ENCODE measurements at regions not wholly inside any gene's neighbourhood (a gene's known extent, or its start where the extent isn't known, plus 50 kb on each side); places are given as distances from the start of the nearest gene placed in this dataset.

DNA sequence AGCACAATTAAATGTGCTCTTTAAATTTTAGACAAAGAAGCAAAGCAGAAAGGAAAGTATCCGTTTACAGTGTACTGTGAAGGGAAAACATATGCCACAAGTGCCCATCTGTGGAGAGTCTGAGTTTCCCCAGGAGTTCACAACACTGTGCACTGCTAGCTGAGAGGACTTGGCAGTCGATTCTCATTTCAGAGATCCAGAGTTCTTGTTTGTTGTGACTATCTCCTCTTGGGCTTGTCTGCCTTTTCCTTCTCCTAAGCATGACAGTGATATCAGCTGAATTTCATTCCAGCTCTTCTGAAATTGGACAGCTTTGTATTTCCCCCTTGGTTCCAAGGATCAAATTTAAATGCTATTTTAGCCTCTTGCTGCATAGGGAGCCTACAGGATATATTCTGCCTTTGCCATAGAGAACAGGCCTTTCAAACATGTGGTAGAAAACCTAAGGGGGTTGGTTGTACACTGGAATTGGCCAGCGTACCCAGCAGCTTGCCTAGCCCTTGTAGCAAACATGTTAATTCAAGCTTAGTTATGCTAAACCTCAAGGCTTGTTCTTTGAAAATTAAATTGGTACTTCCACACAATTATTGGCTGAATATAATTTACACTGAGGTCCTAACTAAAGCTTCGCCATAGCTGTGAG lies 259.2 kb upstream of the NOVA1 start:
- peak; percentile 3 for DNase-seq

DNA sequence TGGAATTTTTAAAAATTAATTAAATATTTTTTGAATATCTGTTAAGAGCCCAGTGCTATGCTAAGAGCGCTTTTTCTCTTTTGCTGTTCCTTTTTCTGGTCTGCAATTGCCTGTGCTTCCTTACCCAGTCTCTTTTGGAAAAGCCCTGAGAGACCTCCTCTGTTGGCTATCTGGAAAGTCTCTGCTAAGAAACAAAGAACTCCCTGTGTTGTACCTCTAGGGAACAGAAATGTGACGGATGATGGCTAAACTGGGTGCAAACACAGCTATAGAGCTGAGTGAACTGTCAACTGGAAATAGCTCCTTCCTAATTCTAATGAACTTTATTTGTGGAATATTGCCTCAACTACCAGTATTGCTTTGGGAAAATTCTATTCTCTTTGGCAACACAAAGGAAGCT lies 261.6 kb upstream of the NOVA1 start:
- DNase-seq, result no peak

DNA sequence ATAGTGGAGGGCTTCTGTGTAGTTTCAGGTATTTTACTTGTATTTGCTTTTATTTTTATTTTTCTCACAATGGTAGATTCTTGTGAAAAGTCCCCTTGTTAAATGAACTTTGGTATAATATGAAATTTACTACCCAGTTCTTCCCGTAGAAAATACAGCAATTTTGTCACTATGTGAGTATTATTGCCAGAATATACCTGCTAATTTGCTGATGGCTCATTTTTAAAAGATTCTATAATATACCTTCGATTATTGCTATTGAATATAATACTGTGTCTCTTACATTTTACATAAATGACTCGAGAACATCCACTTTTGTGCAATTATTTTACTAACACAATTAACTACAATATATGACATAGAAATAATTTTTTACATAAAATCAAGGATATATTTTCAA lies 262.3 kb upstream of the NOVA1 start:
- DNase-seq, result no peak

DNA sequence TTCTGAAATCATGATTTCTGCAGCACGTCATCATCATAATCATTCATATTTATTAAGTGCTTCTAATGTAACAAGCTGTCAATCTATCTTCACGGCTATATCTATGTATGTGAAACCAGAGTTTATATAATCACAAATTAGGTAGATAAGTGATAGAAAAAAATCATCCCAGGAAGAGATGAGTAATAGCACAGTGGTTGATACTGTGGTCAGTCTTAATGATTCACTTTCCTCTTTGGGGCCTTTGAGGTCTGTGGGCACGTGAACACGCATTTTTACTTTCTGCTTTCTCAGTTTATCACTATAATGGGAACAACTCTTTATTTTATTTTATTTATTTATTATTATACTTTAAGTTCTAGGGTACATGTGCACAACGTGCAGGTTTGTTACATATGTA lies 265.9 kb upstream of the NOVA1 start:
- no peak for DNase-seq

DNA sequence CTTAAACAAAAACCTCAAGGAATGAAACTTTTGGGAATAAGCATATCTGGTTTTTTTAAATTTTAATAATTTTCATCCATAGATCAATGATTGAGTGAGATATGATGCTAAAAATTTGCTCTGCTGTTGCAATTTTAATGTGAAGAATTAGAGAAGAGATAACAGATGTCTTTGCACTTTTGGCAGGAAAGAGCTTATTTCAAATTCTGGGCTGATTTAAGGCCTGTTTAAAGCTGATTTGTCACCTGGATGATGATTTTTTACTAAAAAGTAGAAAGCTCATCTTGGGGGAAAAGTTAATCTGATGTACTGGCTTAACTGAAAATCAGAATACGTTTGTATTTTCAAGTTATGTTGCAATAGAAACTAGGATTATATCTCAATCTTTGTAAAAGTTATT lies 268.9 kb upstream of the NOVA1 start:
- no peak for DNase-seq

DNA sequence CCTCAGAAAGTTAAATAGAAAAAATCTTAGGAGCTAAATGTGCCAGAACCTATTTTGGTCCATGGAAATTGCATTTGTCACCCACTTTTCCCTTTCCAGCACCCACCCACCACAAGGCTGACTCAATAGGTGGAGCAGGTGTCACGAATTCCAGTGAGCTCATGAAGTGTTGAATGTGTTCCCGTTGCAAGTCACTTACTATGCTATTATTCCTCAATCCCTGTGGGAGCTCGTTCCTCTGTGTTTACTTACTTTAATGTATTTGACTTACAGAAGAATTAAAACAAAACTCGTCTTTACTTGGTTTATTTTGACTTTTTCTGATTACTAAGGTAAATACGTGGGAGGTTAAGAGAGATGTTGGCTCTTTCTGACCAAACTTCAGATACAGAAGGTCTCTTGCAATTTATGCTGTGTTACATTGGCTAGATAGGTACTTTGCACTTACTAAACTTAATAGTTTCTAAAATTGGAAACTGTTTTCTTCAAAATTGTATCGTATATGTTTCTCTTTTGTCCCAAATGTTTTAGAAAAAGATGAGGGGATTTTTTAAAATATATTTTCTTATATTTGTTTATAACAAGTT lies 269.4 kb upstream of the NOVA1 start:
- DNase-seq, result peak; percentile 0

DNA sequence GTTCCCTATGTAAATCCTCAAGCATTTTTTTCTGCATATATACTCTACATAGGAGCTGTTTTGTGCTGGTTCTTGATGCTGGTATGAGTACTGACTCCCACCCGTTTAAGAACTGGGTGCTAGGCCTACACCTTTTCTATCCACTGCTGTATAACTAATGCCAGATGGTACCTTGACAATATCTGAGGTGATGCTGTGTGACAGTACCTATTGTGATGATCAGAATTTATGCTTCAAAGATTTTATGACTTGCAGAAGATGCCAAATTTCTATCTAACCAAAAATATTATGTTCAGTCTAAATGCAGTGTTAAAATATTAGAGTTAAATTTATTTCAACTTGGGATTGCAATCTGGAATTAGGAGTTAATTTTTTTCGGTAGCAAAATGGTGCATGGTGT lies 272.3 kb upstream of the NOVA1 start:
- DNase-seq, result no peak

DNA sequence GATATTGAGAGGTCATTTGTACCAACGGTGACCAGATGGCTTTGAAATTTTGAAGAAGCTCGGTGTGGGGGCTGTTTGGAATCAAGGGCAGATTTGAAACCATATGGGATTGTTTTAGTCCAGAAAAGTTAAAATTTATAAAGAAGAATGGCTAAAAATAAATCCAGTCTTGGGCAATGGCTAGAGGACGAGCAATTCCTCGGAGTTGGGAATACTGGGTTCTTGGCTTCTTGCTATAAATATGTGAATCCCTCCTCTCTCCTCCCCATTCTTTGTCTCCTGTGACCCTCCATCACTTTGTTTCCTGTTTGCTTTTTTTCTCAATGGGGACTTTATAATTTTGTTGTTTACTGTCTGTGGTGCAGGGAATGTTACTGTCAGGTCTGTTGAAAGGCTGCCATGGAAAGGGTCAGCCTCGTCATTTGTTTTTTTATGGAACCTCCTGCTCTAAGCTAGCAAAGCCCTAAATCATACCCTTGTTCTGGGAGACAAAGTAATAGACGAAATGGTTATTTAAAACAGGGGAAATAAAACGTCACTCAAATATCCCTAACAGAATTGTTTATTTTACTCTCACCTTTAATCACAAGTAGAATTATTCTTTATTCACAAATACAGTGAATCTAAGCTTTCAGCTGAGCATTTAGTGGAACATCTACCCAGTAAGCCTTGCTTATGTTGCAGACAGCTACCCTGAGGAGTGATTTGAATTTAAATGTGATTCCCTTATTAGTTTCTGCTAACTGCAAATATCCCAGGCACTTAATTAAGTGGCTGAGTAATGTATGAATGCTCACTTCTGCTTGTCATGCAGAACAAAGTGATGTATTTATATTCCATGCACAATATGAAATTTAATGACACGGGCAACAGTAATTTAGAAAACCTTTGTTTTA lies 273.1 kb upstream of the NOVA1 start:
- DNase-seq, result no peak

DNA sequence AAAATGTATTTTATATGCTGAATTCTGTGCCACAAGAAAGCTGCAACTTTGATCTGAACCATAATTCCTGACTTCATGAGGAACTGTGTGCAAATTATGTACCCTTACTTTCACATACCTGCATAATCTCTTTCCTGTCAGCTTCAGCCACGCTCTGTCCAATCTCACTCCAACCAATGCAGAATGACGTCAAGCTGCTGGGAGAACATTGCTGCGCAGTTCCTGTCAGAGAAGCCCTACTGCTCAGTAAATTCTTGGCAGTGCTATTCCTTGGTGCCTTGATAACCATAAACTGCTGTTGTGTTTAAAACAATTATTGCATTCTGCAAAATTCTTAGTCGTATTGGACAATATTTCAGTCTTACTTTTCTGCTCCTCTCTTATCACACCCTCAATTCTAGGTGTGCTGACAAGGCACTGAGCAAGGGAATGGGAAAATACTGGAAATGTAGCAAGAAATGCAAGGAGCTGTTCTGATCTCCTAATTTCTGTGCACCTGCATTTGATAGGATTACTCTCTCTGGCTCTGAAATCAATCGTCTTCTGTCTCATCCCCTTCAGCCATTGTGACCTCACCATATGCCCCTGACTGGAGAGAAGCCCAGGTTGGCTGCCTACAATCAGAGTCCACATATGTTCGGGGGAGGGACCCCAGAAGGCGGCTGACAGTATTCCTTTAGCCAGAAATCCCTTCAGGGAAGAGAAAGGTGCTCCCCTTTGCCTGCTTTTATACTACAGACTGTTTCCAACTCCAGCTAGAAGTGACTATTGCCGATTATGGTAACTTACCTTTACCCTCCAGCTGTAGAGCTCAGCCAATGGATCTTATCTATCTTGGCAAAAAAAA lies 274.9 kb upstream of the NOVA1 start:
- DNase-seq, result peak; percentile 84

DNA sequence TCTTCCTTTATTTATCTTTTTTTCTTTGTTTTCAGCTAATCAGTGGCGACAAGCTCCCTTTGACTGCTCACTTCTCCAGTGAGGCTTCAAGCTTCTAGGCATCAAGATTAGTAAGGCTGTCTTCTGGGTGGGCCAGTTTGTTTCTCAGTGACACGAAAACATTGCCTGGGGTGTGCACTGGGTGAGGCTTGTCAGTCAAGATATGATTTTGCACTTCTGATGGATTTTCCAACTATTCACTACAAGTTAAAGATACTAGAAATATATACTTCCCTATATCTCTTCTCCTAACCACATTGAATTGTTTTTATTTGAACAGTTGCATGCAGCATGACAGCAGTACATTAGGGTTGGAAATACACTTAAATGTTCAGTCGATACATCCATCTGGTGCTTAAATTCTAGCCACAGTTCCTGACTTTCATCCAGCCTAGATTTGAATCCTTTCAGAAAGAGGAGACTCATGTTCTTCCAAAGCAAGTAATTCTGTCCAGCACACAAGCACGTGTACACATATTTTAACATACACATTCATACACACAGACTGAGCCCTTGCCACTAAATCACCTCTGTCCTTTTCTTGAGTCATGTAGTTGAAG lies 275.6 kb upstream of the NOVA1 start:
- peak; percentile 31 for DNase-seq

DNA sequence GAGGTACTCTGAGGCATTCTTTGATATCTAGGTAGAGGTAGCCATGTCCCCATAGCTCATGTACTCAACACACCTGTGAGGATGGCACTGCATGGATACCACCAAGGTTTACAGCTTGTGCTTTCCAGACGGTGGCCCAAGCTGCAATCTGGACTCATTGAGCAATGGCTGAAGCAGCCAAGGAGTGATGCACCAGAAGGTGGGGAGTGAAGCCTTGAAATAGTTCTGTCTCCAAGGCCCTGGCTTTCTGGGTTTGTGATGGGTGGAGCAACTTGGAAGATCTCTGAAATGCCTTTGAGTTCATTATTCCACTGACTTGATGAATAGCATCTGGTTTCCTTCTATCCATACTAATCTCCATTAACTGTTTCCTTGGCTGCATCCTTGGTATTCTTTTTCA lies 290.0 kb upstream of the NOVA1 start:
- no peak for DNase-seq

DNA sequence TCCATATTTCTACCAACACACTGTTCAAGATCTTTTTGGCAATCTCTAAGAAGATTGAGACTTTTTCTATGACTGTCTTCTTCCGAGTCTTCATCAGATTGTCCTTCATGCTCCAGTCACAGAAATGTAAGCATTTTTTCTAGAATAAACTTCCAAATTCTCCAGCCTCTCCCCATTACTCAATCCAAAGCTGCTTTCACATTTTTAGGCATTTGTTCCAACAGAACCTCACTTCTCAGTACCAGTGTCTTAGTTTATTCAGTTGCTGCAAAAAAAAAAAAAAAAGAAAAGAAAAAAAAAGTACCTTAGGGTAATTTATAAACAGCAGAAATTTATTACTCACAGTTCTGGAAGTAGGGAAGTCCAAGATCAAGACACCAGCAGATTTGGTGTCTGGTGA lies 290.8 kb upstream of the NOVA1 start:
- no peak for DNase-seq

DNA sequence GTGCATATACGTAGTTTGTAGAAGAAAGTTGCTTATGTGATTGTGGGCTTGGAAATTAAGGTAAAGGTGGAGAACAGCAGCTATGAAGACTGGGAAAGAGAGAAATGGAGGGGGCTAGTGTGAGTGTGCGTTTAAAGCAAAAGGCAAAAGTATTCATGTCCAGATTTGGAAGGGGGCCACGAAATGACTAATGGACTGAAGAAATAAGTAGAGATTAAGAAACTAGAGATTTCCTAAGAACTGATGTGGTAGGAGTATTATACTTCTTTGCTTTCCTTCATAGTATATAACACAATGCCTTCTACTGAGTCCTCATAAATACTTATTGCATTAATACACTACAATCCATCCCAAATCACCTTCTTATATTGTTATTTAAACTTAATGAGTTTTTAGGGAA lies 298.6 kb upstream of the NOVA1 start:
- DNase-seq, result no peak

DNA sequence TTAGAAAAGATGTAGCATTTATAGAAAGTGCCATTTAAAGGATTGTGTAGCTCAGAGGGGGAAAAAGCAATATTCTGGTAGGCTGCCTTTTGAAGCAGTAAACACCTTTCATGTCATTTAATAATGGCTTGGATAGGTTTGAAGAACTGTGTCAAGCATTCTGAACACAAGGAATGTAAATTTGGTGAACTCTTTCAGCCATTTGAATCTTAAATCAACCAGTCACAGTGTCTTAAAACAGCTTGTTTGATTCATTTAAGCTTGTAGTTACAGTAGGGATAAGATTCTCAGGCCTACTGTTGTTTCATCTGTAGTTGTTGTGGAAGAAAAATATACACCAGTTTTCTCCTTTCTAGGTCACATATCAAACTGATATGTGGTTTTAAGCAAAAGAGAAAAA lies 299.4 kb upstream of the NOVA1 start:
- DNase-seq, result no peak

DNA sequence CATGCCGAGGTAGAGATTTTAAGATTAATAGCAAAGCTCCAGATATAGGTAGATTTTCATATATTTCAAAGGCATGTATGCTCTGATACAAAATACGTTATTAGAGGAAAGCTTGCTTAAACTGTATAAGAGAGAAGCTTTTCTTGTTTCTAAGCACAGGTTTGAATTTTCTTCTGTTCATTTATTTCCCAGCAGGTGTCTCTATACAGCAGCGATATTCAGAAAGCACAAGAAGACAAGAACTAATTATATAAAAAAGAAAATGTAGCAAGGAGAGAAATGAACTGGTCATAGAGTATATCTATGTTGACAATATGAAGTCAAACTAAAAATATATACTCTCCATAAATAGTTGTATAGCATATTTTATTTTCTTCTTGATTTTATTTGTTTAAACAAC lies 307.4 kb upstream of the NOVA1 start:
- no peak for DNase-seq

DNA sequence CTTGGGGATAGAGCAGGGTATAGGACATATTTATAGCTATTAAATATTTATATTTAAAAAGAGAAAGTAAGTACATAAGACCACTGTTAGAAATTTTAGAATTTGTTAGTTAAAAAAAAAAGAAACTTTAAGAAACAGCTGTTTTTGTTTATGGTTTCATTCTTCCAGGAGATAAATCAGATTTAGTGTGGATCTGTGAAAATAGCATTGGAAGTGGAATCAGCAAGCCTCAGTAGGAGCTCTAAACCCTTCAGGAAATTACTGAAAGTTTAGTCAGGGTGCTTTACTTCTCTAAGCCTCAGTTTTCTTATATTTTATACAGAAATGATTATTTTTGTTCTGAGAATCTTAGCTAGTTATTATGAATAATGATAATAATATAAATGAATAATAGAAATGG lies 316.0 kb upstream of the NOVA1 start:
- no peak for DNase-seq

DNA sequence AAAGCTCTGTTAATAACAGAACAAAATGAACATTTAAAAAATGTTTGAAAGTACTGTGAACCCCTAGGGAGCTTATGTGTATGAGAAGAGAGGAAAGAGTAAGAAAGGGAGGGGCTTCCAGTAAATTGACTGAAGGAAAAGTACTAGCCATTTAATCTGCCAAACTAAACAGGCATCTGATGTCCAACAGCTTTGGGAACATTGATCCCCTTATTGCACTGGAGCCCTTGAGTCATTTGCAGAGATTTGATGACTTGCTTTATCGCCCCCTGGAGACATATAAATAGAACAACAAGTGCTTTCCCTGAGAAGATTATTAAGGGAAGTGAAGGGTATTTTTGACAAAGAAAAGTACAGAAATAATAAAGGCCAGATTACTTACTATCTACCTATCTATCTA lies 319.3 kb upstream of the NOVA1 start:
- peak; percentile 66 for DNase-seq

DNA sequence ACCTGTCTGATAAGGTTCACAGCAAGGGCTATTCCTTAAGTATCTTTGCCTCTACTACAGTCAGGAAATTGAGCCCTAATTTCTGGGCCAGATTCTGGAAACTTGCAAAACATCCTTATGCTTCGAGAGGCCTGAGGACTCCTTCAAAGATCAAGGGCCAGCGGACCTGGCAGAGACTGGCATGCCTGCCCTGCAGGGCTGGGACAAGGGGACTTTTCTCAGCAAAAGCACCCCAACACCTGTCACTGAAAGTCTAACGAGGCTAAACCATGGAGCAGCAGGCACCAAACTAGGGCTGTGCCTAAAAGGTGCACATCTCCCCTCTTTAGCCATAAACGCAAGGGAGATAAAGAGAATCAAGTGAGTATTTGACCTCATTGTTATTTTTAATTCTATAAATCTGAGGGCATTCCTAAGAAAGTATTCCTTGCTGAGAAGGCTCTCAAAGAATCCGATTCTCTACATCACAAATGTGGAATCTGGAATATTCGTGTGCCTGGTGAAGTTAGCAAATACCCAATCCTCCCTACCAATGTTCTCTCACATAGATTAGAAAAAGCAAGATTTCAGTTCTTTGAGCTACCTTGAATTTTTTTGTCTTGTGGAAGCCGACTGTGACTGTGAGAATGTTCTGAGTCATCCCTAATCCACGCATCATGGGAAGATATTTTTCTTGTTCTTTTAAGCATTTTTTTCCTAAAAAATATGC lies 328.2 kb upstream of the NOVA1 start:
- no peak for DNase-seq

DNA sequence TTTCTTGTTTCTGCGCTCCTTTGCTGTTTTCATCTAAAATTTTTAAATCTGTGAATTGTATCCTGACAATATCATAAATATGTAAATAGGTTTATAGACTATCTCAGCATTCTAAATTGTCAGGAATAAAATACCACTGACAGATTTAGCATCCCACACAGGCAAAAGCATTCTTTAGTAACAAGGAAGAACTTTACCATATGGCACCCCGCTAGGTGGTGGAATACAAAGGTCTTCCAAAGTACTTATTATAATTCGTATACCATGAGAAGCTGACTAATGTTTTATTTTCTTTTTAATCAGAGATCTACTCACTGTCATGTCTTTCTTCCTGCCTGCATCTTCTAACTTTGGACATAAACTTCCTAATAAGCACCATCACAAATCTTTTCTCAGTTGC lies 328.8 kb upstream of the NOVA1 start:
- no peak for DNase-seq

DNA sequence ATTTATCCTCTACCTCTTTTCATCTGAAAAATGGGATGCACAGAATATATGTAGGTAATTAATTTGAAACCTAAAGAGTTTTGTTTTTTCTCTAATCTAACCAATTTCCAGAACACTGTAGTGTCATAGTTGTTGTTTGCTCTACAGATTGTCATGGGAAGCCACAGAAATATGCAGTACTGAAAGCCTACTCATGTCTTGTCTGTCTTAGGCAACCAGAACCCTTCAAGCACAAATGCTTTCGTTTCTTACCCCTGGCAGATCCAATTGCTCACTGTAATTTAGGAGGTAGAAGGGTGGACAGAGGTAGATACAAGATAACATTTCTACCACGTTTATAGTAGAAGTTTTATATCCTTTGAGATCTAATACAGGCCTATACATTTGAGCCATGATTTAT lies 330.2 kb upstream of the NOVA1 start:
- no peak for DNase-seq

DNA sequence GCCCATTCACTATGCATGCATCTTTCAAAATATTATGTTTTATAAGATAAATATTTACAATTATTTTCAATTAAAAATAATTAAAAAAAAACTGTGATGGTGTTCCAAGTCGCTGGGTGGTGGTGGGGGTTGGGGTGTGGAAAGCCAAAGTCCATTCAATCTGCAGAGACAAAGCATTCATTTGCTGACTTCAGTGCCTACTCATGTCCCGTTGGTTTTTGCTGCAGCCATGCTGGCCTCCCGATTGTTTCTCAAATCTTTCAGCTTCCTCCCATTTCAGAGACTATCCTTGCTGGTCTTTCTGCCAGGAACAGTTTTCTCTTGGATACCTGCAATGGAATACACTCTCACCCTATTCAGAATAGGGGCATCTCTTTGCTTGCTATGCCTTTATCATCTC lies 331.5 kb upstream of the NOVA1 start:
- DNase-seq, result no peak

DNA sequence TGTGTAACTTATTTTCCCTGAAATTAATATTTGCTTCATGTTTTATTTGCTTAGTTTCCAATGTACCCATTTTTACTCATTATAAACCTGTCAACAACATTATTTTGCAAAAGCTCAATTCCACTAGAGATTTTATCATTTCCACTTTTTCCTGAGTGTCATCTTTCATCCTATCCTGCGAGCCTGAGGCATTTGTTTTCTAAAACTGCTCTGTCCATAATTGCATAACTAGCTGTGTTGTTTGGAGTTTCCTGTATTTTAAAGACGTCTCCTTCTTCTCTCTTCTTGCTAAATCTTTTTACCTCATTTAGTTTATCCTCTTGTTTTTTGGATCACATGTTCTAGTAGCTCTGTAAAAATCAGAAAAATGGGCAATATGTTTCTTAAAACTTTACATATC lies 332.7 kb upstream of the NOVA1 start:
- DNase-seq, result no peak

Measured in NCI-H82 (cell line).